ENCODE measurements at regions not wholly inside any gene's neighbourhood (a gene's known extent, or its start where the extent isn't known, plus 50 kb on each side); places are given as distances from the start of the nearest gene placed in this dataset.

DNA sequence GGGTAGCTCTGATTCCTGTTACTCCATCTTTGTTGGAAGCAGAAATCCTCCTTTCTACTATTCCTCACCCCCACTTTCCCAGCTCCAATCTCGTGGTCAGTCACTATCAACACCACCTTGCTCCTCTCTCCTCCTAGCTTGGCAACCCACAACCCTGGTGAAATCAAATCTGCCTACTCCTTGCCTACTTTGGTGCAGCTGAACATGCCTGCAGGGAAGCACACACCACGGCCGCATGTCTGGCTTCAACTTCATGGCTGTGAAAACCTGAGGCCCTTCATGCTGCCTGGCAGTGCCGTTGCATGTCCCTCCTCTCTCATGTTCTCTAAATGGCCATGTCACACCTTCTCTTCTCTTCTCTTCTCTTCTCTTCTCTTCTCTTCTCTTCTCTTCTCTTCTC, 112.4 kb upstream of the FOXA2 start:
- no peak overlapping the region for H3K4me3 ChIP-seq (ENCODE audit: low read depth in 1 of 3, low read length in 3 of 3)
- H3K36me3 ChIP-seq (ENCODE audit: control insufficient read depth in 4 of 4, insufficient read depth in 3 of 4, low read depth in 1 of 4, low read length in 3 of 4): no peaks in the 10 kb centered on the region
- 81% methylated on average over 4 of the region's 4 CpGs for WGBS
- H3K9ac ChIP-seq (ENCODE audit: low read depth in 1 of 2, low read length in 2 of 2): no peak overlapping the region
- no peak for DNase-seq (ENCODE audit: low spot score)
- TF ChIP-seq NR2F2 (IDR thresholded peaks at IDR 0.05) (no peak), RXRA (IDR thresholded peaks at IDR 0.05) (no peak), YY1 (IDR thresholded peaks at IDR 0.05) (no peak), GABPA (IDR thresholded peaks at IDR 0.05 in 1 of 2, conservative IDR thresholded peaks at IDR 0.05 in 1 of 2) (no peak), FOXA2 (IDR thresholded peaks at IDR 0.05) (no peak), JUND (IDR thresholded peaks at IDR 0.05) (no peak), EGR1 (IDR thresholded peaks at IDR 0.05; ENCODE audit: low read depth in 2 of 2) (no peak), TAF1 (conservative IDR thresholded peaks at IDR 0.05) (no peak), SP1 (IDR thresholded peaks at IDR 0.05) (no peak), CTCF (IDR thresholded peaks at IDR 0.05; ENCODE audit: low read depth, low read length, missing input control) (no peak), FOXA1 (IDR thresholded peaks at IDR 0.05) (no peak), HNF4A (conservative IDR thresholded peaks at IDR 0.05) (no peak)
- TF ChIP-seq, protein P1, sequence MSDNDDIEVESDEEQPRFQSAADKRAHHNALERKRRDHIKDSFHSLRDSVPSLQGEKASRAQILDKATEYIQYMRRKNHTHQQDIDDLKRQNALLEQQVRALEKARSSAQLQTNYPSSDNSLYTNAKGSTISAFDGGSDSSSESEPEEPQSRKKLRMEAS (IDR thresholded peaks at IDR 0.05): no peak
- no peaks in the 10 kb centered on the region for H3K27me3 ChIP-seq (ENCODE audit: control insufficient read depth in 4 of 4, insufficient read depth in 4 of 4, low read length in 3 of 4)
- peaks cover 0 to 3% (median 1%) of the 10 kb centered on the region in 4 donors for H3K4me1 ChIP-seq (ENCODE audit: control insufficient read depth in 4 of 4, insufficient read depth in 4 of 4, low read length in 3 of 4)
- H3K9me3 ChIP-seq (ENCODE audit: control insufficient read depth in 4 of 4, low read length in 3 of 4): peaks cover 0 to 5% (median 0%) of the 10 kb centered on the region in 4 donors
- no peak overlapping the region for H3K27ac ChIP-seq (ENCODE audit: low read depth in 1 of 2, low read length in 2 of 2)

DNA sequence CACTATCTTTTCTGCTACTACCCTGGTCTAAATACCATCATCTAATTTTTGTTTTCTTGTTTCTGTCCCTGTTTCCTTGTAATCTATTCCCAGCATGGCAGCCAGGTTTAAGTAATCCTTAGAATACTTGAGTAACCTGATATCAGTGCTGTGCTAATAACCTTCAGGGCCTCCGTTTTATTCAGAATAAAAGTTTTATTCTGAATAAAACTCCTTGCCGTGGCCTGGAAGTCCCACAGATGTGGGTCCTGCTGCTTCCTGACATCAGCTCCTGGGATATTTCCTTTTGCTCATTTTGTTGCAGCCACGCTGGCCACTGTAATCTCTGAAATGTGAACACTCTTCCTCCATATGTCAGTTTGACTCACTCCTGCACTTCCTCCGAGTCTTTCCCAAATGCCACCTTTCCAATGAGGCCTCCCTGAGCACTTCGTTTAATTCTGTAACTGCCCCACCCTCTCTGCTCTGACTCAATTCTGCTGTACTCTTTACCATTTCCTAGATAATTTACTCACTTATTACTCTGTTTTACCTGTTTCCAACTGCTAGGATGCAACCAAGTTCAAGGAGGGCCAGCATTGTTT, 114.0 kb upstream of the FOXA2 start:
- TF ChIP-seq FOXA2 (IDR thresholded peaks at IDR 0.05): no peak
- TF ChIP-seq HNF4G (IDR thresholded peaks at IDR 0.05): no peak
- TF ChIP-seq TAF1 (conservative IDR thresholded peaks at IDR 0.05): no peak
- TF ChIP-seq GABPA (IDR thresholded peaks at IDR 0.05 in 1 of 2, conservative IDR thresholded peaks at IDR 0.05 in 1 of 2): no peak

DNA sequence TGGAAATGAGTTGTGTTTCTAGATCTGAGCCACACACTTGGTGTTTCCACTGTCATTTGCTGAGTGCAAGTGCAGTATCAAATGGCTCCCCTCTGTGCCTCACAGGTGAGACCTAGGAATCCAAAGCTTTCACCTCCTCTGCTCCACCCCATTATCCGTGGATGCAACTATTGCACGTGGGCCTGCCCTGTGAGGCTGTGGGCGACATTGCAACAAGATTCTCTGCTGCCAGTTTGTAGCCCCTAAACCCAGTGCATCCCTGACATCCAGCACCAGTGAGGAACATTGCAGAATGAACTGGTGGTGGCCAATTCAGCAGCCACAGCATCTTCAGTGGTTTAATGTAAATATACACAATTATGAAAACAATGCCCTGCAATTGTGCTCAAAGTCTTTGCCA, 115.0 kb upstream of the FOXA2 start:
- TF ChIP-seq, protein P1 (IDR thresholded peaks at IDR 0.05): no peak
- TF ChIP-seq RXRA (IDR thresholded peaks at IDR 0.05) (no peak), FOXA2 (IDR thresholded peaks at IDR 0.05) (no peak), SP1 (IDR thresholded peaks at IDR 0.05) (no peak)
- H3K4me3 ChIP-seq (ENCODE audit: low read depth in 1 of 3, low read length in 3 of 3): no peak overlapping the region
- WGBS: 80% methylated on average over 3 of the region's 3 CpGs
- H3K4me1 ChIP-seq (ENCODE audit: control insufficient read depth in 4 of 4, insufficient read depth in 4 of 4, low read length in 3 of 4): no peaks in the 10 kb centered on the region
- H3K27ac ChIP-seq (ENCODE audit: low read depth in 1 of 2, low read length in 2 of 2): no peak overlapping the region
- H3K36me3 ChIP-seq (ENCODE audit: control insufficient read depth in 4 of 4, insufficient read depth in 3 of 4, low read depth in 1 of 4, low read length in 3 of 4): no peaks in the 10 kb centered on the region
- DNase-seq (ENCODE audit: low spot score): no peak
- peaks cover 0 to 7% (median 0%) of the 10 kb centered on the region in 4 donors for H3K9me3 ChIP-seq (ENCODE audit: control insufficient read depth in 4 of 4, low read length in 3 of 4)
- H3K9ac ChIP-seq (ENCODE audit: low read depth in 1 of 2, low read length in 2 of 2): no peak overlapping the region
- H3K27me3 ChIP-seq (ENCODE audit: control insufficient read depth in 4 of 4, insufficient read depth in 4 of 4, low read length in 3 of 4): no peaks in the 10 kb centered on the region

More for the DNA sequence above, 114.0 kb upstream of the FOXA2 start:
- H3K27ac ChIP-seq (ENCODE audit: low read depth in 1 of 2, low read length in 2 of 2): no peak overlapping the region
- H3K4me1 ChIP-seq (ENCODE audit: control insufficient read depth in 4 of 4, insufficient read depth in 4 of 4, low read length in 3 of 4): no peaks in the 10 kb centered on the region
- WGBS: 70% methylated on average over 5 of the region's 5 CpGs
- DNase-seq (ENCODE audit: low spot score): no peak
- H3K9ac ChIP-seq (ENCODE audit: low read depth in 1 of 2, low read length in 2 of 2): no peak overlapping the region
- H3K27me3 ChIP-seq (ENCODE audit: control insufficient read depth in 4 of 4, insufficient read depth in 4 of 4, low read length in 3 of 4): no peaks in the 10 kb centered on the region
- peaks cover 0 to 7% (median 0%) of the 10 kb centered on the region in 4 donors for H3K9me3 ChIP-seq (ENCODE audit: control insufficient read depth in 4 of 4, low read length in 3 of 4)
- H3K36me3 ChIP-seq (ENCODE audit: control insufficient read depth in 4 of 4, insufficient read depth in 3 of 4, low read depth in 1 of 4, low read length in 3 of 4): no peaks in the 10 kb centered on the region
- H3K4me3 ChIP-seq (ENCODE audit: low read depth in 1 of 3, low read length in 3 of 3): no peak overlapping the region
